ENCODE measurements at regions not wholly inside any gene's neighbourhood (a gene's known extent, or its start where the extent isn't known, plus 50 kb on each side); places are given as distances from the start of the nearest gene placed in this dataset.

DNA sequence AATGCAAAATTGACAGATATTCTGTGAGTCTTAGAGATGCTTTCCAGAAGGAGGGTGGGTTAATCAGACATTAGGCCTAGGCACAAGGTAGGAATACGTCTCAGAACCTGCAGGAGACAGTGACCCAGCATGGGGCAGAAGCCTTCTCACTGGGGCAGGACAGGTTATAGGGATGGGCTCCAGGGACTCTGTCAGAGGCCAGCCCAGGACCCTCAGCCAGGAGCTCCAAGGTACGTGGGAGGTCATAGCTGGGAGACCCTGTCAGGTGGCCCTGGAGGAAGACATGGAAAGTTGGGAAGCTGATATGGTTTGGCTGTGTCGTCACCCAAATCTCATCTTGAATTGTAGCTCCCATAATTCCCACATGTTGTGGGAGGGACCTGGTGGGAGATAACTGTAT is 450.4 kb downstream of the GADD45G start:
- POLR2A ChIA-PET, result no interaction called here
- DNase-seq, result no peak
- Histone ChIP-seq H3K9ac (no peak overlapping the region), H4K20me1 (ENCODE audit: insufficient read depth) (no peaks in the 10 kb centered on the region), H3K27me3 (ENCODE audit: insufficient read depth) (no peaks in the 10 kb centered on the region), H2AFZ (ENCODE audit: low read depth) (no peak overlapping the region), H3K4me2 (no peak overlapping the region), H3K36me3 (replicated peaks in 1 of 2; ENCODE audit: control insufficient read depth in 1 of 2, insufficient read depth in 2 of 2, low read length in 1 of 2) (no peaks in the 10 kb centered on the region), H3K27ac (ENCODE audit: low read depth in 2 of 2, low read length in 1 of 2) (no peak overlapping the region), H3K4me3 (ENCODE audit: low read depth in 2 of 2, low read length in 1 of 2) (no peak overlapping the region), H3K79me2 (ENCODE audit: insufficient read depth) (no peaks in the 10 kb centered on the region), H3K4me1 (ENCODE audit: control insufficient read depth in 1 of 2, insufficient read depth in 2 of 2, low read depth in 1 of 2, low read length in 1 of 2) (no peaks in the 10 kb centered on the region), H3K9me3 (no peaks in the 10 kb centered on the region), H3F3A (replicated peaks; ENCODE audit: insufficient read depth) (no peaks in the 10 kb centered on the region), H3K9me2 (no peaks in the 10 kb centered on the region)
- TF ChIP-seq NFIC (IDR thresholded peaks at IDR 0.05; ENCODE audit: borderline replicate concordance), result no peak
- TF ChIP-seq, protein P1, sequence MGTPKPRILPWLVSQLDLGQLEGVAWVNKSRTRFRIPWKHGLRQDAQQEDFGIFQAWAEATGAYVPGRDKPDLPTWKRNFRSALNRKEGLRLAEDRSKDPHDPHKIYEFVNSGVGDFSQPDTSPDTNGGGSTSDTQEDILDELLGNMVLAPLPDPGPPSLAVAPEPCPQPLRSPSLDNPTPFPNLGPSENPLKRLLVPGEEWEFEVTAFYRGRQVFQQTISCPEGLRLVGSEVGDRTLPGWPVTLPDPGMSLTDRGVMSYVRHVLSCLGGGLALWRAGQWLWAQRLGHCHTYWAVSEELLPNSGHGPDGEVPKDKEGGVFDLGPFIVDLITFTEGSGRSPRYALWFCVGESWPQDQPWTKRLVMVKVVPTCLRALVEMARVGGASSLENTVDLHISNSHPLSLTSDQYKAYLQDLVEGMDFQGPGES (IDR thresholded peaks at IDR 0.05; ENCODE audit: low read depth, low read length), result no peak
- TF ChIP-seq, protein P2, sequence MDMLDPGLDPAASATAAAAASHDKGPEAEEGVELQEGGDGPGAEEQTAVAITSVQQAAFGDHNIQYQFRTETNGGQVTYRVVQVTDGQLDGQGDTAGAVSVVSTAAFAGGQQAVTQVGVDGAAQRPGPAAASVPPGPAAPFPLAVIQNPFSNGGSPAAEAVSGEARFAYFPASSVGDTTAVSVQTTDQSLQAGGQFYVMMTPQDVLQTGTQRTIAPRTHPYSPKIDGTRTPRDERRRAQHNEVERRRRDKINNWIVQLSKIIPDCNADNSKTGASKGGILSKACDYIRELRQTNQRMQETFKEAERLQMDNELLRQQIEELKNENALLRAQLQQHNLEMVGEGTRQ (IDR thresholded peaks at IDR 0.05; ENCODE audit: borderline replicate concordance, low read depth, low read length), result no peak
- no peak for TF ChIP-seq TCF12 (IDR thresholded peaks at IDR 0.05)
- TF ChIP-seq RFX5 (IDR thresholded peaks at IDR 0.05; ENCODE audit: low read length), result no peak
- TF ChIP-seq ELF1 (IDR thresholded peaks at IDR 0.05), result no peak
- TF ChIP-seq NRF1 (IDR thresholded peaks at IDR 0.05; ENCODE audit: low read depth, low read length), result no peak
- TF ChIP-seq, protein P3, sequence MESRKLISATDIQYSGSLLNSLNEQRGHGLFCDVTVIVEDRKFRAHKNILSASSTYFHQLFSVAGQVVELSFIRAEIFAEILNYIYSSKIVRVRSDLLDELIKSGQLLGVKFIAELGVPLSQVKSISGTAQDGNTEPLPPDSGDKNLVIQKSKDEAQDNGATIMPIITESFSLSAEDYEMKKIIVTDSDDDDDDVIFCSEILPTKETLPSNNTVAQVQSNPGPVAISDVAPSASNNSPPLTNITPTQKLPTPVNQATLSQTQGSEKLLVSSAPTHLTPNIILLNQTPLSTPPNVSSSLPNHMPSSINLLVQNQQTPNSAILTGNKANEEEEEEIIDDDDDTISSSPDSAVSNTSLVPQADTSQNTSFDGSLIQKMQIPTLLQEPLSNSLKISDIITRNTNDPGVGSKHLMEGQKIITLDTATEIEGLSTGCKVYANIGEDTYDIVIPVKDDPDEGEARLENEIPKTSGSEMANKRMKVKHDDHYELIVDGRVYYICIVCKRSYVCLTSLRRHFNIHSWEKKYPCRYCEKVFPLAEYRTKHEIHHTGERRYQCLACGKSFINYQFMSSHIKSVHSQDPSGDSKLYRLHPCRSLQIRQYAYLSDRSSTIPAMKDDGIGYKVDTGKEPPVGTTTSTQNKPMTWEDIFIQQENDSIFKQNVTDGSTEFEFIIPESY (IDR thresholded peaks at IDR 0.05; ENCODE audit: borderline replicate concordance, low read depth), result no peak
- TF ChIP-seq FOXJ3 (CRISPR knock-in tag; IDR thresholded peaks at IDR 0.05), result no peak
- no peak for TF ChIP-seq TAF1 (IDR thresholded peaks at IDR 0.05; ENCODE audit: borderline replicate concordance, low read depth, low read length)
- CTCF ChIA-PET, result interaction anchor here (1.7 kb wide), 1 partner anchor 457 kb away, joined by 5 read pairs; no protein-coding TSS in a partner anchor
- WGBS (ENCODE audit: low lambda C conversion rate), result 17% methylated on average over 3 of the region's 3 CpGs

DNA sequence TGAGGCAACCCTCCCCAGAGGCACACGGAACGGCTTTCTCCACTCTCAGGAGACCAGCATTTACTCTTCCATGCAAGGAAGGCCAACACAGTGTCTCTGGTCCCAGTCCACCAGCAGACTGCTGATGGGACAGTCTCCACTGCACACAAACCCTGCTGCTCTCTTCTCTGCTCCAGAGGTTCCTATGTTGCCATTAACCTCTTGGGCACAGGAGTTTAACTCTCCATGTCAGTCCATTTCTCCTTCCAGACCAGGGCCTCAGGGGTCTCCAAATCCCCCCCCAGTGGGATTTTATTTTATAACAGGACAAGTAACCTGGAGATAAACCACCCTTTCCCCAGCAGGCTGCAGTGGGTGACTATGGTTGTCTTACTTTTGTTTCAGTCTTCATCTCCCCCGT is 452.5 kb downstream of the GADD45G start:
- WGBS (ENCODE audit: low lambda C conversion rate), result 48% methylated on average over 3 of the region's 3 CpGs
- DNase-seq, result no peak
- Histone ChIP-seq H3K4me3 (ENCODE audit: low read depth in 2 of 2, low read length in 1 of 2) (no peak overlapping the region), H3K9me2 (no peaks in the 10 kb centered on the region), H3K27ac (ENCODE audit: low read depth in 2 of 2, low read length in 1 of 2) (no peak overlapping the region), H3F3A (replicated peaks; ENCODE audit: insufficient read depth) (no peaks in the 10 kb centered on the region), H3K4me2 (no peak overlapping the region), H3K79me2 (ENCODE audit: insufficient read depth) (no peaks in the 10 kb centered on the region), H3K4me1 (ENCODE audit: control insufficient read depth in 1 of 2, insufficient read depth in 2 of 2, low read depth in 1 of 2, low read length in 1 of 2) (no peaks in the 10 kb centered on the region), H3K36me3 (replicated peaks in 1 of 2; ENCODE audit: control insufficient read depth in 1 of 2, insufficient read depth in 2 of 2, low read length in 1 of 2) (no peaks in the 10 kb centered on the region), H2AFZ (ENCODE audit: low read depth) (no peak overlapping the region), H3K27me3 (ENCODE audit: insufficient read depth) (no peaks in the 10 kb centered on the region), H3K9ac (no peak overlapping the region), H3K9me3 (no peaks in the 10 kb centered on the region), H4K20me1 (ENCODE audit: insufficient read depth) (no peaks in the 10 kb centered on the region)
- ChIA-PET CTCF (no interaction called here), POLR2A (no interaction called here)
- TF ChIP-seq, protein P4, sequence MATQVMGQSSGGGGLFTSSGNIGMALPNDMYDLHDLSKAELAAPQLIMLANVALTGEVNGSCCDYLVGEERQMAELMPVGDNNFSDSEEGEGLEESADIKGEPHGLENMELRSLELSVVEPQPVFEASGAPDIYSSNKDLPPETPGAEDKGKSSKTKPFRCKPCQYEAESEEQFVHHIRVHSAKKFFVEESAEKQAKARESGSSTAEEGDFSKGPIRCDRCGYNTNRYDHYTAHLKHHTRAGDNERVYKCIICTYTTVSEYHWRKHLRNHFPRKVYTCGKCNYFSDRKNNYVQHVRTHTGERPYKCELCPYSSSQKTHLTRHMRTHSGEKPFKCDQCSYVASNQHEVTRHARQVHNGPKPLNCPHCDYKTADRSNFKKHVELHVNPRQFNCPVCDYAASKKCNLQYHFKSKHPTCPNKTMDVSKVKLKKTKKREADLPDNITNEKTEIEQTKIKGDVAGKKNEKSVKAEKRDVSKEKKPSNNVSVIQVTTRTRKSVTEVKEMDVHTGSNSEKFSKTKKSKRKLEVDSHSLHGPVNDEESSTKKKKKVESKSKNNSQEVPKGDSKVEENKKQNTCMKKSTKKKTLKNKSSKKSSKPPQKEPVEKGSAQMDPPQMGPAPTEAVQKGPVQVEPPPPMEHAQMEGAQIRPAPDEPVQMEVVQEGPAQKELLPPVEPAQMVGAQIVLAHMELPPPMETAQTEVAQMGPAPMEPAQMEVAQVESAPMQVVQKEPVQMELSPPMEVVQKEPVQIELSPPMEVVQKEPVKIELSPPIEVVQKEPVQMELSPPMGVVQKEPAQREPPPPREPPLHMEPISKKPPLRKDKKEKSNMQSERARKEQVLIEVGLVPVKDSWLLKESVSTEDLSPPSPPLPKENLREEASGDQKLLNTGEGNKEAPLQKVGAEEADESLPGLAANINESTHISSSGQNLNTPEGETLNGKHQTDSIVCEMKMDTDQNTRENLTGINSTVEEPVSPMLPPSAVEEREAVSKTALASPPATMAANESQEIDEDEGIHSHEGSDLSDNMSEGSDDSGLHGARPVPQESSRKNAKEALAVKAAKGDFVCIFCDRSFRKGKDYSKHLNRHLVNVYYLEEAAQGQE (IDR thresholded peaks at IDR 0.05; ENCODE audit: low read depth, low read length), result no peak
- no peak for TF ChIP-seq NFIC (IDR thresholded peaks at IDR 0.05; ENCODE audit: borderline replicate concordance)
- TF ChIP-seq, protein P1 (IDR thresholded peaks at IDR 0.05; ENCODE audit: low read depth, low read length), result no peak
- TF ChIP-seq, protein P5, sequence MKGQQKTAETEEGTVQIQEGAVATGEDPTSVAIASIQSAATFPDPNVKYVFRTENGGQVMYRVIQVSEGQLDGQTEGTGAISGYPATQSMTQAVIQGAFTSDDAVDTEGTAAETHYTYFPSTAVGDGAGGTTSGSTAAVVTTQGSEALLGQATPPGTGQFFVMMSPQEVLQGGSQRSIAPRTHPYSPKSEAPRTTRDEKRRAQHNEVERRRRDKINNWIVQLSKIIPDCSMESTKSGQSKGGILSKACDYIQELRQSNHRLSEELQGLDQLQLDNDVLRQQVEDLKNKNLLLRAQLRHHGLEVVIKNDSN (IDR thresholded peaks at IDR 0.05; ENCODE audit: borderline replicate concordance, low read depth), result no peak
- no peak for TF ChIP-seq JUND (IDR thresholded peaks at IDR 0.05)
- TF ChIP-seq, protein P6, sequence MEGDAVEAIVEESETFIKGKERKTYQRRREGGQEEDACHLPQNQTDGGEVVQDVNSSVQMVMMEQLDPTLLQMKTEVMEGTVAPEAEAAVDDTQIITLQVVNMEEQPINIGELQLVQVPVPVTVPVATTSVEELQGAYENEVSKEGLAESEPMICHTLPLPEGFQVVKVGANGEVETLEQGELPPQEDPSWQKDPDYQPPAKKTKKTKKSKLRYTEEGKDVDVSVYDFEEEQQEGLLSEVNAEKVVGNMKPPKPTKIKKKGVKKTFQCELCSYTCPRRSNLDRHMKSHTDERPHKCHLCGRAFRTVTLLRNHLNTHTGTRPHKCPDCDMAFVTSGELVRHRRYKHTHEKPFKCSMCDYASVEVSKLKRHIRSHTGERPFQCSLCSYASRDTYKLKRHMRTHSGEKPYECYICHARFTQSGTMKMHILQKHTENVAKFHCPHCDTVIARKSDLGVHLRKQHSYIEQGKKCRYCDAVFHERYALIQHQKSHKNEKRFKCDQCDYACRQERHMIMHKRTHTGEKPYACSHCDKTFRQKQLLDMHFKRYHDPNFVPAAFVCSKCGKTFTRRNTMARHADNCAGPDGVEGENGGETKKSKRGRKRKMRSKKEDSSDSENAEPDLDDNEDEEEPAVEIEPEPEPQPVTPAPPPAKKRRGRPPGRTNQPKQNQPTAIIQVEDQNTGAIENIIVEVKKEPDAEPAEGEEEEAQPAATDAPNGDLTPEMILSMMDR (IDR thresholded peaks at IDR 0.05), result no peak
- no peak for TF ChIP-seq CHD2 (IDR thresholded peaks at IDR 0.05; ENCODE audit: low read length, partially characterized antibody)
- TF ChIP-seq FOXJ3 (CRISPR knock-in tag; IDR thresholded peaks at IDR 0.05), result no peak
- TF ChIP-seq GATA2 (CRISPR knock-in tag; IDR thresholded peaks at IDR 0.05), result no peak

Data from SK-N-SH (cell line).